HG03558 (cell line): ENCODE measurements at regions not wholly inside any gene's neighbourhood (a gene's known extent, or its start where the extent isn't known, plus 50 kb on each side); places are given as distances from the start of the nearest gene placed in this dataset.
"Not testable (repeated sequence)": the region's sequence is repeated elsewhere in the genome, so short reads cannot be mapped to it uniquely, and the experiment has no call there.

ENCODE experiments used
- ATAC-seq: cut with Tn5 transposase; IDR thresholded peaks from one replicate; pipeline ENCODE4 v1.9.1; 2021; ENCODE audit warnings: moderate number of reproducible peaks; ENCODE audit not compliant: unreplicated experiment; ENCODE audit errors: extremely low read depth

DNA sequence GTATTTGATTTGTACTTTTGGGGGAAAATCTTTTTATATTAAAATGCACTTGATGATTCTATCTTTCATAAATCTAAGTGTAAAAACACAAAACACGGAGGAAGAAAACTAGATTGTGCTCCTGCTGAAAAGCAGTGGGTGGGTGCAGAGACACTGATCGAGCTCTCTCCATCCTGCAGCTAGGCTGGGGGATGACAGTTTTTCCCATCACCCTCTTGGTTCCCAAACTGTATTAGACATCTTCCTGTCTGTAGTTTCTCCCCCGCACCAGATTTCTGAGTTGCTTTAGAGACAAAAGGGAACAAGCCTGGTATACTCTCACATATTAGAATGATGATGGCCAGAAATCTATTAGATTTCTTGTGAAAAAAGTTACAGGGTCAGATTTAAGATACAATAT, 99.6 kb downstream of the FAM114A2 start:
- no peak for ATAC-seq

DNA sequence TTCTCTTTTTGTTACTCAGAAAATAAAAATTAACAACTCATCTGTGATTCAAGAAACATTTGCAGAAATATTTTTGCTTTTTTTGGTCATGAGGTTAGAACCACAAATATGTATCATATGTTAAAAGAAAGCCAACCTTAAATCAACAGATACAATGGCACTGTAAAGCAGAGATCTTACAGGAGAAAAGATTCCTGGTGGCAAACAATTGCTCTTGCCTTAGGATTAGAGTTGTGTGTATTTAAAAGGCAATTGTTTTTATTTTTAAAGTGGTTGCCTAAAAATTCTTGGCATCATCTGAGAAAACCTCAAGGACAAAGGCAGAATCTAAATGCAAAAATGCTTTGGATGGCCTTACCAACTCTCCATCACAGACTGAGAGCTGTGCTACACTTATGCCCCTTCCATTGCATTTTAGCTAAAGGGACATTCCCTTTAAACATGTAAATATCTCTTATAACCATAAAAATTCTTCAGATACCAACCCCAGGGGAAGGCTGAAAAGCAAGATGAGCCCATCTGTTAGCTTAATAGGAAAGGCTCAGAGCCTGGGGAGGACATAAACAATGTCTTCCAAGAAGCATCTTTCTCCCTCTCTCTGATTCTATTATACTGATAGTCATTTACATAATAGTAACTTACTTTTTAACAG, 100.4 kb downstream of the FAM114A2 start:
- no peak for ATAC-seq

DNA sequence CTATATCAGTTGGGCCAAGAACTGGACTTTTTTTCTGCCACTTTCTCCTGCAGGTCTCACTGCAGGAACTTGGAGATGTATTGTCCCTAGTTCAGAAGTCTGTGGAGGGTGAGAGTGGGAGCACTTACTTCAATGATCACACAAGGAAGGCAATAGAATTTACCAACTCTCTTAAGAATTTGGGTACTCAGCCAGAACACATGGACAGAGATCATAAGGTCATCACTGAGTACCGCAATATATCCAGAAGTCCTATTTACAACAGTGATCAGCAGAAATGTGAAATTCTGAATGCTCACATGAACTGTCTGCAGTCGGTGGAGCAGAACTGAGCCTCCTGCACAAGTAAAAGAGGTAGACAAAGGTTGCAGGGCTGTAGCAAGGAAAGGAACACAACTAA, 101.0 kb downstream of the FAM114A2 start:
- ATAC-seq, result no peak

DNA sequence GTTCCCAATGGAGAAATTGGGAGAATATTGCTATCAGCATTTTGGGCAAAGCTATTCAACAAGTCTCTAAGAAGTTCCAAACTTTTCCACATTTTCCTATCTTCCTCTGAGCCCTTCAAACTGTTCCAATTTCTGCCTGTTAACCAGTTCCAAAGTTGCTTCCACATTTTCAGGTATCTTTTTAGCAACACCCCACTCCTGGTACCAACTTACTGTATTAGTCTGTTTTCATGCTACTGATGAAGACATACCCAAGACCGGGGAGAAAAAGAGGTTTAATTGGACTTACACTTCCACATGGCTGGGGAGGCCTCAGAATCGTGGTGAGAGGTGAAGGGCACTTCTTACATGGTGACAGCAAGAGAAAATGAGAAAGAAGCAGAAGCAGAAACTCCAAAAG, 103.6 kb downstream of the FAM114A2 start:
- ATAC-seq, result not testable (repeated sequence)

DNA sequence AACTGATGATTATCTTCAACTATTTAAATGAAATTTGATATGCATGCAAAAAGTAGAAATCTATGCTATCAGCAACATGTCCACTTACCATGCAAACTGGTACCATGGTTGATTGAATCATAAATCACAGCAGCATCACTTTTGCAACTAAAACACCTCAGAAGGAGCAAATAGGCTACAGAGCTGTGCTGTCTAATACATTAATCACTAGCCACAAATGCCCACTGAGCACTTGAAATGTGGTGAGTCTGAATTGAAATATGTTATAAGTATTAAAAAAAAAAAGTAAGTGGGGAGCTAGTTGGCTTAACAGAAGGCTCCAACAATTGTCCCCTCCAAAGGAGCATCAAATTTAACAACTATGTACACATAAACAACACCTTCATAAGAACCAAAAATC, 112.5 kb downstream of the FAM114A2 start:
- no peak for ATAC-seq

DNA sequence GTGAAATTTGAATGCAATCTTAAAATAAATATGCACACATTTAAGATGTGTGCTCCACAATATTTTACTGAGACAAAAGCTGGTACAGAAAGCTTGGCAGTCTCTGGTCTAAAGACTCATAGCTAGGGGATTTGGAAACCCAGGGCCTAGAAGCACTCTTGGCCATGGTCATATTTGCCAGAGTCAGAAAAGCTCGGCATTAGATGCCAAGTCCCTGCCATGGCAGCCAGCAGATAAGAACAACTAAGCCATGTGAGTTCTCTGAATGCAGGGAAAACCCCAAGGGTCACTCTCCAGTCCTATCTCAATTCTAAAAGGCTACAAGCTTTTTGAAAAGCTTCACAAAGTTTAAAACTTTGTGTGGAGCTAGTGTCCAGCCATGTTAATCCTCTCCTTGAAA, 119.5 kb downstream of the FAM114A2 start:
- ATAC-seq, result no peak

DNA sequence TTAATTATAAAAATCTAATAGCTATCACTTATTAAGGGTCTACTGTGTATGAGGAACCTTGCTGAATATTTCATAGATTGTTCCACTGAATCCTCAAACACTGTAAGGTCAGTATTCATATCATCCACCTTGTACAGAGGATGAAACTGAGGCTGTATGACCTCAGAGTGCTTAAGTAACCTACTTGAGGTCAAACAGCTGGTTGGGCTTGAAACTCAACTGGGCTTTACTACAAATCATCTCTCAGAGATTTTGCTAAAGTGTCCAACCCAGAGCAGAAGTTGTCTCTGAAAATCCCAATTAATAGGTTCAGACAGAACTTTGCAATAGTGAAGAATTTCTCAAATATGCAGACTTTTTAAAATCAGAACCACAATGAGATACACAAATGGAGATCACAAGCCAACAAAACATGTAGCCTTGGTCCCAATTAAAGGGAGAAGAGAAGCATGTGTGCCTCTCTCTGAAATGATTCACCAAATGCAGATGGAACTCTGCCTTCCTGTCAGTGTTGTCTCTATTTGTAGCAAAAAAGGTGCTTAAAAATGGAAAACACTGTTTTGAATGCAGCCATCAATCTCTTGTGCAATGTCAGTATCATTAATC, 131.4 kb downstream of the FAM114A2 start:
- no peak for ATAC-seq

DNA sequence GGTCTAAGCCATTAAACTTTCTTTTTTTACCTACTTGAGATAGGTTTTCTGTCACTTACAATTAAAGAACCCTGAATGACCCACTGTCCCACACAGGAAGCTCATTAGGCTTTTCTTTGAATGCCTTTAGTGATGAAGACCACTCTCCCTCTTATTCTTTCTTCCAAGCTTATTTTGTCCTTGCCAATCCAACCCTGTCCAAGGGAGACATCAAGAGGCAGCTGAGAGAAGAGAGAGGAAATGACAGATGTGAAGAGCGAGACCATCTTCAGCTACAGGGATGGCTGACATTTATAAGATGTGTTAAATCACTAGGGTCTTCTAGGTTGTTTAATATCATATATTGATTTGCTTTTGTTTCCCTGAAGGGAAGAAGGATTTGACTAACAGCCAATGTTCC, 133.5 kb downstream of the FAM114A2 start:
- ATAC-seq, result no peak

DNA sequence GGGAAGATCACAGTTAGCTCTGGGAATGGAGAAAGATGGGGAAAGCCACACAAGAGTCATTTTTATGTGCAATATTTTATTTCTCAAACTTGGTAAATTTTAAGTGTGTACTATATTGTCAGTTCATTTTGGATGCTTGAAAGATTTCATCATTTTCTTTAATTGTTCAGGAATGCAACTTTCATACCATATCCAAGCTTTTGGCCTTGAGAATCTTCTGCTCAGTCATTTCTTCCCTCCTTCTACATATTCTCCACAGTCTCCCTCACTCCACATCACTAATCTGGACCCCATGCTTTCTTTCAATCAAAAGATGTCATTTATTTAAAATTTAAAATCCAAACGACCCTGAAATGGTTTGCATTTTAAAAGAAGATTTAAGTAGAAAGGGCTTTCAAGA, 135.4 kb downstream of the FAM114A2 start:
- ATAC-seq, result no peak

DNA sequence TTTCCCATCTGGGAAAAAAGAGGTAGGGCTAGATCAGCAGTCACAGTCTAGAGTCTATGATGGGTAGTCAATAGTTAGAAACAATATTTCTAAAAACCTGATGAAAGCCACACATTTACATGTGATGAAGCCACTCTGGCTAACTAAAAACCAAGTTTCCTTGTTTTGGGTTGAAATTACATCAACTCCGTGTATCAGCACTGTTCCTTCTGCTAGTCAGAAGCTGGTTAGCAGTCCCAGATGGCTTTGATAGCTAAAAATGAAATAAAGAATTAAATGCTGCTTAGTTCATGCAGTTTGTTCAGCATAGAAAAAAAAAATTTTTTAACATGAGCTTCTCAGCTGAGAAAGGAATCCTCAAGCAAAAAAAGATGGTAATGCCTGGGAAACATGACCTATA, 136.7 kb downstream of the FAM114A2 start:
- ATAC-seq, result no peak

DNA sequence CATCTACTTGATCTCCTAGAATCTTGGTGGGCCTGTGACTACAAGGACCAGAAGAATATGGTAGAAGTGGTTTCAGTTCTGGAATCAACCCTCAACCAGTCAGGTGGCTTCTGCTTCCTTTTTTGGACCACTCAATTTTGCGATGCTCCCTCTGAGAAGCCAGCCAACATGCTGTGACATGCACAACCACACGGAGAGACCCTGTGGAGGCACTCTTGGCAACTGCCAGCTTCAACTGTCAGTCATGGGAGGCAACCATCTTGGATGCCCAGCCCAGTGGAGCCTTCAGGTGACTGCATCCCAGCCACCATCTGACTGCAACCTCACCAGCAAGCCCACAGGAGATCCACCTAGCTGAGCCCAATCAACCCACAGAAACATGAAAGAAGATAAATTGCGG, 137.3 kb downstream of the FAM114A2 start:
- ATAC-seq, result no peak

DNA sequence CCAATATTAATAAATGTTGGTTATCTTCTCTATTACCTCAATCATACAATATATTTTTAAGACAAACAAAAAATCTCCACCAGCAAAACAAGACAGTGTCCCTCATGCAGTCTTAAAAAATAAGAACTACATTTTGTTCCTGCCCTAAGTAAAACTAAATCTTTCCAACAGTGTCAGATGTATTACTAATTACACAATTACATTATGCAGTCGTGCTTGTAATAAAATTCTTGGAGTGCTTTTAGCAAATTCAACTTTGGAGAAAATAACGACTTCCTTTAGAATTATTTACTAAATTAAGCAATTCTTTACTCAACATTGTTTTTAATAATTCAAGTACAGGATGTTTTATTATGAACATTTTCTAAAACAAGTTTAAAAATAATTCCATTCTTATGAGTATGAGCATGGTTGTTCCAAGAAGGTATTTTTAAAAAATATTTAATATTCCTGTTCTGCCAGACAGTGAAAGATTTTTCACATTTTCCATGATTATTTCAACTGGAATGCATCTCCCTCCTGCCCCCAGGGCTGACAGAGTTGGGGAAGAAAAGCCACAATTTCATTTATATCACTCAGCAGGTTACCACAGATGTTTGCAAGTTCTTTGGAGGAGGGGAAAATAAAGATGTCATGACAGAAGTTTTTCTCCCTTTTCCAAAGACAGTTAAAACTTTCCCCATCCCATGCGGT, 137.9 kb downstream of the FAM114A2 start:
- ATAC-seq, result no peak

DNA sequence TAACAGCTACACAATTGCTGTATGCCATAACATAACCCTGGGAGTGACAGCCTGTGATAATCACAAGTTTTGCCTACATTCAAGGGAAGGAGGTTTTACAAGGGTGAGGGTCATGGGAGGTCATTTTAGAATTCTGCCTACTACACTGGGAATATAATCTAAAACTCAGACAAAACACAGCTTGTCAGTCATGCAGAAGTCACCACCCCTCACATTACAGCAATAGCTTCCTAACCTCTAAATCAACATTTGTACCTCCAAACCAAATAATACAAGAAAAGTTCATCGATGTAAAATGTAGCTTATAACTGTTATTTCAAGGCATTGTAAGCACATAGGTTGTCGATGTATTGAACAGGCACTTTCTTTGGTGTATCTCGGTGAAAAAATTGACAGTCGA, 139.0 kb downstream of the FAM114A2 start:
- no peak for ATAC-seq

DNA sequence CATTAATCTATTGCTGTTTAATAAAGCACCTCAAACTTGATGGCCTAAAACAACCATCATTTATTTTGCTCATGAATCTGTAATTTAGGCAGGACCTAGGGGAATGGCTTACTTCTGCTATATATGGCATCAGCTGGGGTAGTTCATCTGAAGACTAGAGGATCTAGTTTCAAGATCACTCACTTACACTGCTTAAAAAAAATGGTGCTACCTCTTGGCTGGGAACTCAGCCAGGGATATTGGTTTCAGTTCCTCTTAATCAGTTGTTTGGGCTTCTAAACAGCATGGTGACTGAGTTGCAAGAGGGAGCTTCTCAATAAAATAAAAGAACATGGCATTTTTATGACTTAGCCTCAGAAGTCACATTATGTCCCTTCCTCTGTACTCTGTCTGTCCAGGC, 142.0 kb downstream of the FAM114A2 start:
- peak; percentile 99 for ATAC-seq

DNA sequence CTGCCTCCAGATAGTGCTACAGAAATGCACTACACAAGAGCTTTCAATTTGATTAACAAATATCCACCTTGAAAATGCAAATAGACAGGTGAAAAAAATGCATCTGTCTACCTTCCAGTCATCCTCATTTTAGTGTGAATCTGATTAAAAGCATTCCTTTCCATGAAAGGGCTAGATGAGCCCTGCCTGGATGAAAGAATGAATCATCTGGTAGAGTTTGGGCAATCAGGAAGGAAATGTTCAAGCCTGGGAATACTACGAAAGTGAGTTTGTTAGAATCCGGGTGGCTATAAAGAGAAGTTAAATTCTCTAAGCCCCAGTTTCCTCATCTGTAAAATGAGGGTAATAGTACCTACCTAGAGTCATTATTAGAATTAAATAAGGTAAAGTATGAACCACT, 142.6 kb downstream of the FAM114A2 start:
- no peak for ATAC-seq

DNA sequence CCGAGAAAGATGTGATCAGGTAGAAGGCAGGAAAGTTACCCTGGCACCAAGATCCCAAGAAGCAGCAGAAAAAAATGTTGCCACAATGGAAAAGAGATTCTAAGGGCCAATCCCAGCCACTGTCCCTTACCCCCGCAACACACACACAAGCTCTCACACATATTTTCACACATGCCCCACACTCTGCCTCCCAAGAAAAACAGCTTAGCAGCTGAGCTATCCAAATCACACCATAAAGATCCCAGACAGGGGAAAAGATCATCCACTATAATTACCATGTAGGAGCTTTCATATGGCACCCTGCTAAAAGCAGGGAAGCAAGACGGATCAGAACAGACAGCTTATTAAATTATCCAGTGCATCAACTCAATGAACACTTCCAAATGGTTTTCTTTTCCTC, 143.4 kb downstream of the FAM114A2 start:
- no peak for ATAC-seq

DNA sequence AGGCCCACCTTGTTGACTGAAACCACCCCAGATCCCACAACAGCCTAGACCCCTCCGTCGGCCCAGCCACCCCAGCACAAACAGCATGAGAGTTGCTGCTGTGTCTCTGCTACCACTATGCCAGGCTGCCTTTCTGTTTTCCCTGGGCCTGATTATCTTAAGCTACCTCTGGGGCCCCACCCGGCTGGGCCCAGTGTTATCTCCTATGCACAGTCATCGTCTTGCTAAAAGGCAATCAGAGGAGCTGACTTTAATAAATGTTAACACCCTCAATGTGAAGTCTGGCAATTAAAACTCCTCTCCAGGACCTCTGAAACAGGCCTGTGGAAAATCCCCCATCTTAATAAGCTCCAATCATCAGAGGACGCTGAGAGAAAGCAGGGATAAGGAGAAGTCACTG, 144.9 kb downstream of the FAM114A2 start:
- ATAC-seq, result no peak

DNA sequence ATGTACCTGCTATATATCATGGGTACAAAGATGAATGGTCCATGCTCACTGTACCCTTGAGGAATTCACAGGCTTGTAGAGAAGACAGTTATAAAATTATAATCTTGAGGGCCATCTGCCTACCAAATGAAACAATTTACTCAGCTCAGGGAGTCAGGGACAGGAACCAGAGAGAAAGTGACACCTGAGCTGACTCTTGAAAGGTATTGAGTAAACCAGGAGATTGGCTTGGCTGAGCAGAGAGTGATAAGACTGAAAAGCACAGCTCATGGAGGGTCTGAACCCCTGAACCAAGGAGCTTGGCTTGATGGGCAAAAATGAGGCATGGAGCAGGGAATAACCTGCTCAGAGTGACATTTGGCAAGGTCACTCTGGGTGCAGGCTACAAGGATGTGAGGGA, 147.3 kb downstream of the FAM114A2 start:
- no peak for ATAC-seq

DNA sequence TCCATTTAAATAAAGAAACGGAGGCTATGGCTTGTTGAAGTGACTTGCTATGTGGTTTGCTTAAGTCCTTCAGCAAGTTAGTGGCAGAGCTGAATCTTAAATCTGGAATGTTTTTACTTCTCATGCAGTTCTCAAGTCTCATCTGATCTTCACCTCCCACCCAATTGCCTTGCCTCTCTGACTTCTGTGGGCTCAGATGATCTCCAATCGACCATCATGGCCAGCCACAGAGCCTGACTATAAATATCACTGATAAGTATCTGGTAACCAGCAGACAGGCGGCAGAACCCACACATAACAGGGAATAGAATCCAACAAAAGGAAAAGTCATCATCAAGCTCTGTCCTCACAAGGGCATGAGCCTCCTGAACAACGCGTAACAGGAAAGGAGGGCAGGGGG, 149.9 kb downstream of the FAM114A2 start:
- ATAC-seq, result no peak

DNA sequence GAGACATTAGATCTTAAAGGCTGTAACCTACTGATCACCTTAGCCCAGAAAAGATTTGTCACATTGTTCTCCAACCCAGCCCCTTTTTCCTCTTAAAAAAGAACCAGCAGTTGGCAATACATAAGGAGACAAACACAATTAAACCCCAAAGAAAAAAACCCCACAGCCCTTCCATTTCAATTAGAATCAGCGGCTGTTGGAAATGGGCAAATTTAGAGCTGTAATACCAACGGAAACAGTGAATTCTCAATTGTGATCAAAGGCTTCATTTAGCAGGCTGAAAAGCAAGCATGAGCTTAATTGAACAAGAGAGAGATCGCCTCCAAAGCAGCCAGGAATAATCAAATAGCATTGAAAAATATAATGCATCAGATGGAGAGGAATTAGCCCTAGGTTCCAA, 153.6 kb downstream of the FAM114A2 start:
- ATAC-seq, result no peak

DNA sequence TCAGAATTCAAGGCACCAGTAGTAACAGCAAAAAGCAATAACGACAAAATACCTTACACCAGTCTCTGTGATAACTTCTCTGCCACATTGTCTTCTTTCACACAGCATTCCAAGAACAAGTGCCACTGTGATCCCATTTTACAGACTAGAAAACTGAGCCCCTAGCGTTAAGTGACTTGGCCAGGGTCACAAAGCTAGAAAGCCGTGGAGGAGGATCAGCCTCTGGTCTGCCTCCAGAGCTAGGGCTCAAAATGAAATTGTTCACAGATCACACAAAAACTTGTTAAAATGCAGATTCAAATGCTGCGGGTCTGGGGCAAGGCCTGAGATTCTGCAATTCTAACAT, 154.1 kb downstream of the FAM114A2 start:
- no peak for ATAC-seq
